GM19238 (cell line): ENCODE measurements at regions not wholly inside any gene's neighbourhood (a gene's known extent, or its start where the extent isn't known, plus 50 kb on each side); places are given as distances from the start of the nearest gene placed in this dataset.
"Not testable (repeated sequence)": the region's sequence is repeated elsewhere in the genome, so short reads cannot be mapped to it uniquely, and the experiment has no call there.

Experiments
- DNase-seq: peaks from one replicate; pipeline ENCODE4 v3.0.0; 2011; ENCODE audit warnings: low spot score; ENCODE audit not compliant: insufficient read length

GRCh38 chr15:35980719-35981118, 434.8 kb upstream of the DPH6 start:
- DNase-seq: no peak

- no peak for DNase-seq
Observed at GRCh38 chr15:35986191-35986721, 440.3 kb upstream of the DPH6 start.

GRCh38 chr15:35987056-35987455, 441.1 kb upstream of the DPH6 start:
- DNase-seq: no peak

- no peak for DNase-seq
Observed at GRCh38 chr15:35991386-35991785, 445.4 kb upstream of the DPH6 start.

GRCh38 chr15:35992791-35993190, 446.8 kb upstream of the DPH6 start:
- no peak for DNase-seq

GRCh38 chr15:35993196-35993595, 447.2 kb upstream of the DPH6 start:
- DNase-seq: no peak

GRCh38 chr15:35994876-35995275, 448.9 kb upstream of the DPH6 start:
- no peak for DNase-seq

- DNase-seq: no peak
Observed at GRCh38 chr15:35998663-35999602, 453.0 kb upstream of the DPH6 start.

GRCh38 chr15:36004891-36005490, 459.0 kb upstream of the DPH6 start:
- no peak for DNase-seq

- no peak for DNase-seq
Observed at GRCh38 chr15:36005542-36005941, 459.6 kb upstream of the DPH6 start.

GRCh38 chr15:36007699-36008098, 461.7 kb upstream of the DPH6 start:
- DNase-seq: no peak

GRCh38 chr15:36008719-36009118, 462.8 kb upstream of the DPH6 start:
- DNase-seq: no peak

- DNase-seq: no peak
Observed at GRCh38 chr15:36024031-36024688, 478.2 kb upstream of the DPH6 start.

- DNase-seq: no peak
Observed at GRCh38 chr15:36026627-36027283, 480.8 kb upstream of the DPH6 start.

GRCh38 chr15:36029606-36030210, 483.7 kb upstream of the DPH6 start:
- no peak for DNase-seq

GRCh38 chr15:36039996-36040572, 494.1 kb upstream of the DPH6 start:
- no peak for DNase-seq

- not testable (repeated sequence) for DNase-seq
Observed at GRCh38 chr15:36047018-36047716, 501.2 kb upstream of the DPH6 start.

- DNase-seq: no peak
Observed at GRCh38 chr15:36050899-36051298, 504.9 kb upstream of the DPH6 start.

GRCh38 chr15:36052641-36053040, 506.7 kb upstream of the DPH6 start:
- not testable (repeated sequence) for DNase-seq

GRCh38 chr15:36053746-36054145, 507.8 kb upstream of the DPH6 start:
- no peak for DNase-seq
